ENCODE measurements at regions not wholly inside any gene's neighbourhood (a gene's known extent, or its start where the extent isn't known, plus 50 kb on each side); places are given as distances from the start of the nearest gene placed in this dataset.

GRCh38 chr6:104019075-104019753 is 840.5 kb downstream of the HACE1 start:
- H3K4me3 ChIP-seq (ENCODE audit: low read depth, low read length), result no peak overlapping the region
- no peak for TF ChIP-seq CTCF (IDR thresholded peaks at IDR 0.05; ENCODE audit: low read depth, low read length)

GRCh38 chr6:104017410-104018381 is 842.0 kb downstream of the HACE1 start:
- TF ChIP-seq CTCF (IDR thresholded peaks at IDR 0.05; ENCODE audit: low read depth, low read length), result no peak
- no peak overlapping the region for H3K4me3 ChIP-seq (ENCODE audit: low read depth, low read length)

GRCh38 chr6:104014163-104014959 is 845.4 kb downstream of the HACE1 start:
- no peak overlapping the region for H3K4me3 ChIP-seq (ENCODE audit: low read depth, low read length)
- no peak for TF ChIP-seq CTCF (IDR thresholded peaks at IDR 0.05; ENCODE audit: low read depth, low read length)

GRCh38 chr6:104013312-104013971 is 846.3 kb downstream of the HACE1 start:
- no peak for TF ChIP-seq CTCF (IDR thresholded peaks at IDR 0.05; ENCODE audit: low read depth, low read length)
- H3K4me3 ChIP-seq (ENCODE audit: low read depth, low read length), result no peak overlapping the region

- H3K4me3 ChIP-seq (ENCODE audit: low read depth, low read length), result no peak overlapping the region
- TF ChIP-seq CTCF (IDR thresholded peaks at IDR 0.05; ENCODE audit: low read depth, low read length), result no peak
Measured at GRCh38 chr6:104010897-104011296, 848.8 kb downstream of the HACE1 start.

- no peak for TF ChIP-seq CTCF (IDR thresholded peaks at IDR 0.05; ENCODE audit: low read depth, low read length)
- no peak overlapping the region for H3K4me3 ChIP-seq (ENCODE audit: low read depth, low read length)
Measured at GRCh38 chr6:104003803-104004516, 855.8 kb downstream of the HACE1 start.
